AG20443 (cell line): ENCODE measurements at regions not wholly inside any gene's neighbourhood (a gene's known extent, or its start where the extent isn't known, plus 50 kb on each side); places are given as distances from the start of the nearest gene placed in this dataset.
A peak's percentile ranks its signal among the peaks of the same experiment; 100 is the strongest.

ENCODE experiments used
- DNase-seq: peaks from one replicate; pipeline ENCODE4 v3.0.0; 2012; ENCODE audit warnings: low spot score, mixed read lengths

DNA sequence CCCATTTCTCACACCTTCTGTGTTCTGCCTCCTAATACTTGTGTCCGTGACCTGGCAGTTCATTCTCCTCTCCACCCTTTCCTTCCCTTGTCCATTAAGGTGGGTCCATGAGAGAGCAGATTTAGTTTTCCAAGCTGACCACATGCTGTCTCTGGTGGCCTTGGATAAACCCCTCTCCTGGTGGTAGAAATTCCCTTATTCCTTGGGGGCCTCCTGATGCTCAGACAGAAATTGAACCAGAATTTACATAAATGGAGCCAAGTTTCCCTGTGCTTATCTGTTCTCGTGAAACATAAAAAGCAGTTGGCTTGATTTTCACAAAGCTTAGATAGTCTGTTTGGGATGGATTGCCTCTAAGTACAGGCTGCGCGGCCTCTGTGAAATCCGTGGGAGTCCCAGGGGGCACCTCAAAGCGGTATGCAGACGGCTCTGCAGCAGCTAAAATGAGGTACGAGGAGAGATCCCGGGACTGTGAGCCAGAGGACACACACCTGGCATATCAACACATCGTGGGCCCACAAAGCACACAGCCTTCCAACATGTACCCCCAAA, 101.0 kb upstream of the NMNAT3 start:
- DNase-seq: no peak

DNA sequence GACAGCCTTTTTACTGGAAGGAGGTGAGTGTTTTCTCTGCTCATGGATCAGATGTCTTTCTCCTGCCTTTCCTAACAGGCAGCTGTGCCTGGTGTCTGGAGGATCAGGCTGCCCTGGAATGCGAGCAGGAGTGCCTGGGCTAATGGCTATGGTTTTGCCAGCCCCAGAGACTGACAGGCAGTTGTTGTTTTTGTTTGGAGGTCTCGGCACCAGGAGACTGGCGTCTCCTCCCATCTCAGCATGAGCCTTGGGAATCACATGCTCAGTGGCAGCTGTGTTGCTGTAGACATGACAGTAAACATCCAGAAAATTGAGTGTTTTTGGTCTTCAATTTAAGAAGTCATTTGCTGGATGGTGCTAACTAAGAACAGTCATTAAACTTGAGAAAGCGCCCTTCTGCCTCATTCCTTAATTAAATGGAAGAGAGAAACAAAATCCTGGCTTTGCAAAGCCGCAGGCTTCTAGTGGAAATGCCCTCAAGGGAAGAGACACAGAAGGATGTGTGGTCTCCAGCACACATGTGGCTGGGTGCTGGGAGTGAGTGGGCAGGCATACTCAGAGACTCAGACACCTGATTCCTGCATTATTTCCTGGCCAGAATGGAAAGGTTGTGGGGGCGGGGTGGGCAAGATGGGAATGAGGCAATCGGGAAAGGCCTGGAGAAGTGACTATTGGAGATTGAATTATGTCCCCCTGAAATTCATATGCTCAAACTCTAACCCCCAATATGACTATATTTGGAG, 97.0 kb upstream of the NMNAT3 start:
- peak; percentile 17 for DNase-seq

DNA sequence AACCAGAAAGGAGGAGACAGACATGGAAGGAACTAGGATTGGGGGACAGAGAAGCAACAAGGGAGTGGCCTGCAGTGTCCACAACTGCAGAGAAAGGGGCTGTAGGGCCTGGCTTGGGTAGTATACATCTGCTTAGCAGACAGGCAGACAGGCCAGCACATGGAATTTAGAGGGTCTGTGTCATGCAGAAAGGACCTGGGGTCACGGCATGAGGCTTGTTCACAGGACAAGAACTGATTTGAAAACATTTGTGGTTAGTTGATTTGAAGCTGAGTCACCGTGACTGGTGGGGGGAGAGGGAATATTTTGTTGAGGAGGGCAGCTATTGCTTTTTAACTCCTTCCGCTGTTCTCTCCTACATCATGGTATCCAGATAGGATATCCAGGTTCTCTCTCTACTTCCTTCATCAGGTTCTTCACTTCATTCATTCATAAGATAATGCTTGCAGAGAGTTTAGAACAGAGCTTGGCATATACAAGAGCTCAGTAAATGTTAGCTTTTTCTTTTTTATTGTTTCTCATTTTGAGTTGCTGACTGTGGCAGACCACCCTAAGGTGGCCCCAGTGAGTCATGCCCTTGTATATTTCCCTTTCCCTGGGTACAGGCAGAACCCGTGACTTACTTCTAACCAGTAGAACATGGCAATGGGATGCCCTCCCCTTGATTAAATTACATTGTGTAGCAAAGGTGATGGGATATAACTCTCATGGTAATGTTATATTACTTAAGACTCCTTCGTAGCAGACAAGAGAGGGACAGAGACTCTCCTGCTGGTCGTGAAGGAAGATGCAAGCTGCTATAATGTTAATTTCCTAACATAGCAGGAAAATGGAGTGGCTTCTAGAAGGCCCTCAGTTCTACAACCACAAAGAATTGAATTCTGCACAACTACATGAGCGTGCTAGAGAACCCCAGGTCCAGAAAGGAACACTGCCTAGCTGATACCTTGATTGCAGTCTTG, 95.0 kb upstream of the NMNAT3 start:
- peak; percentile 52 for DNase-seq

- no peak for DNase-seq
These were observed 93.6 kb upstream of the NMNAT3 start for GRCh38 chr3:139771331-139771730.

DNA sequence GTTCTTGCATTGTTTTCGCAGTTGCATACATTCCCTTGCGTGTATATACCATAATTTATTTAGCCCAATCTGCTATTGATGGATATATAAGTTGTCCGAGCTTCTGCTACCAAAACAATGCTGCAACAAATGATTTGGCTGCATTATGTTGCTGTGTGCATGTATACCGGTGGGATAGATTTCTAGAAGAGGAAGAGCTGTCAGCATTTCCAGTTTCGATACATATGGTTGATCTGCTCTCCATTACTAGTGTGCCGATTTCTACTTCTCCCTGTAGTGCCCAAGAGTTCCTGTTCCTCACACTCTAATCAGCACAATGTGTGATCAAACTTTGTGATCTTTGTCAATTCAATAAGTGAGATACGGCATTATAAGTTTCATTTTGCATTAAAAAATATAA, 92.8 kb upstream of the NMNAT3 start:
- no peak for DNase-seq

- DNase-seq: no peak
These were observed 92.0 kb upstream of the NMNAT3 start for GRCh38 chr3:139769796-139770195.

DNA sequence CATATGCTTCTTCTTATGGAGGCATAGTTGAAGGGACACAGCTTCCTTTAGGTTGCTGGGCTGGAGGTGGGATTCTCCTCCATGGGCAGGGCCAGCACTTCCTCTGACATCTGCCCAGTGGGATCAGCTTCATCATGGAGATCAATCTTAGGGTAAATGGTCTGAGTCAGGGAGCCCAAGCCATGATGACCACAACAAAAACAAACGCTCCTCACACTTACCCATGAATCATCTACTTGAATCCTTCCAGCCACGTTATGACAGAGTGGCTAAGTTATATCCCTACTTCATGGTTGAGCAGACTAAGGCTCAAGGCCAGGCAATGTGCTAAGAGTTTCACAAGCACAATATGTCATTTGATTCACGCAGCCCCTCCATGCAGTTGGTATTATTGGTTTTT, 87.2 kb upstream of the NMNAT3 start:
- peak; percentile 65 for DNase-seq

DNA sequence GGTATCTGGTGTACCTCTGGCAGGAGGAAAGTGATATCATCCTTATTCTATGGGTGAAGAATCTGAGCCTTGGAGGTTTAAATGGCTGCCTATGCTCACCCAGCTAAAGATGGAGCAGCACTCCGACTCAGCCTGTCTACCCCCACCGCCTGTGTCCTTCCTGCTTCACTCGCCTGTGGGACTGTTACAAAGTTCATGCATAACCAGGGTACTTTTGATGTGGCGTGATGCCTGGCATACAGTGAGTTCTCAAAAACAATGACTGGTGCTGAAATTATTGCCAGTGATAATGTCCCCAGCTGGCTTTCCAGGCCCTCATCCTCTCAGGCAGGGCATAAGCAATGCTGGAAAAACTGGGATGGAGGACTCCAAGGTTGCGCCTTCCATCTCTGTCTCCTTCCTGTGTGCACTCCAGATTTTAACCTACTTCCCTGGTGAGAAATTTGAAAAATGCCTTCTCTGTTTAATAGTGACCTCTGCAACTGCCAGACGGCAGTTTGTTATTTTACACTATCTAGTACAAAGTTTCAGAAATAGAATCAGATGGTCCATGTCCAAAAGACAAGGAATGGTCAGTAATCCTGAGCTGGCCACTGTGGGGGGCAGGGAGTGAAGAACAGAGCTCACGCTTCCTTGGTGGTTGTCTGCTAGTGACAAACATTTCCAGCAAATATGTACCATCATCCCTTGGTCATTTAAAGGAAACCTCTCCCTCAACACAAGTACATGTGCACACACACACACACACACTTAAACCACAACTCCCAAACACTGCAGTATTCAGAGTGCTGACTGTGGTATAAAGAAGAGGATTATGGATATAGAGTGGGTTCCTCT, 86.5 kb upstream of the NMNAT3 start:
- DNase-seq: no peak

GRCh38 chr3:139762302-139762701, 84.5 kb upstream of the NMNAT3 start:
- no peak for DNase-seq

- DNase-seq: no peak
These were observed 81.7 kb upstream of the NMNAT3 start for GRCh38 chr3:139759470-139759869.

DNA sequence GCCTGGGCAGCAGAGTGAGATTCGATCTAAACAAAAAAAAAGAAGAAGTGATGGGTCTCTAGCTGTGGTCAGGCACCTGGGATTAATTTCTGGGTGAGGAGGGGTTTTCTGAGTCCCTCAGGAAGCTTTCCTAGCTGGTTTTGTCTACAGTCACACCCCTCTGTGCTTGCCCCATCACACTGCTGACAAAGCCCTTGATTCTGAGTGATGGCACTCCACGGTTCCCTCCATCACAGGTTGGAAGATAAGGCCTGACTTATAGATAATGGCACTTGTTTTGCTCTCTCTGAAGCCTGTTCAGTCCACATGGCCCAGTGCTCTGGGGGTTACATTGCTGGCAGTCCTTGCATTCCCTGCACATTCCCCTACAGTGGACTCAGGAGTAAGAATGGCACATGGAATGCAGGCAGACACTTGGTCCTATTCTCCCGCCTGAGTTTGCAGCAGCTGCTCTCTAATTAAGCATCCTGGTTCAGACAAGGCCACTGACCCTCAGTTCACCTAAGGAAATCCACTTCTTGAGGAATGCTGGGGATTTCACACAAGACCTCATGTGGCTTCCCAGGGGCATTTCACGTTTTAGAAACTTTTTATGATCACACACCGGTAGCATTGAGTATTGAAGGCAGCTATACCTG, 81.0 kb upstream of the NMNAT3 start:
- DNase-seq: peak; percentile 25

- DNase-seq: no peak
These were observed 79.8 kb upstream of the NMNAT3 start for GRCh38 chr3:139757448-139758030.

- DNase-seq: no peak
These were observed 78.8 kb upstream of the NMNAT3 start for GRCh38 chr3:139756529-139757103.

DNA sequence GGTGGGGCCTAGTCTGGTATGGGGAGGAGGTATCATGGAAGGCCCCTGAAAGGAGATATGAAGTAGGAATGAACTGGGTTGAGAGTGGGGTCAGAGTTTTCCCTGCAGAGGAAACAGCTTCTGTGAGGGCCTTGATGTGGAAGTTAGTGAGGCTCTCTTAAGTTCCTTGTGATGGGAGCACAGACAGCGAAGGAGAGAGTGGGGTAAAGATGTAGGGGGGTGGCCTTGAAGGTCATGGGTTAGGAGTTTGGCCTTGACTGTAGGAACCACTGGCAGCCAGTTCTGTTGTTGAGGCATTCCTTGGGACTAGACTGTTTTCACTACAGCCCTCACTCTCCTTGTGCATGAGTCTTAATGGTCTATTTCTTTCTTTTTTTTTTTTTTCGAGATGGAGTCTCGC, 77.8 kb upstream of the NMNAT3 start:
- DNase-seq: no peak

DNA sequence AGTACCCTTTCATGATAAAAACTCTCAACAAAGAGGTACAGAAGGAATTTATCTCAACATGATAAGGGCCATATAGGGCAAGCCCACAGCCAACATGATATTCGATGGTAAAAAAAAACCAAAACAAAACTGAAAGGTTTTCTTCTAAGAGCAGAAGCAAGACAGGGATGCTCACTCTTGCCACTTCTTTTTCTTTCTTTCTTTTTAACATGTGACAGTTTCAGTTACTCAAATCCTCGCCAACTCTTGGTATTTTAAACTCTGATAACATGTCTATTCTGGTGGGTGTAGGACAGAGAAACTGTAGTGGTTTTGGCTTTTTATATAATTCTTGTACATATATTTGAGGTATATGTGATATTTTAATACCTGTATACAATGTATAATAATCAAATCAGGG, 74.0 kb upstream of the NMNAT3 start:
- DNase-seq: no peak

DNA sequence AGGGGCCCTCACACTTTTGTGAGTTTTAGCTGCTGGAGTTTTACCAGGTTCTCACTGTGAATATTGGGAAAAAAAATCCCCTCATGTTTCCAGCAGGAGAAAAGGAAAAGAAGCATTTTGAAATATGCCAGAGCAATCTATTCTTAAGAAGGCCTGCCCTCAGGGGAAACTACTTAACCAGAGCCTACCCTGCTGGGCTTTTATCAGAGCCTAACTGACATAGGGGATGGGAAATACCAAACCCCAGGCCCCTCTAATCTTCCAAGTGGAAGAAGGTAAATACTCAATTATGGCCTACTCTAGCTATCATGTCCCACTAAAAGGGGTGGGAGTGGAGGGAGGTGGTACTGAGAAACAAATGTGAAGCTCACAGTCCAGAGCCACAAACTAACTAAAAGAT, 68.7 kb upstream of the NMNAT3 start:
- no peak for DNase-seq

GRCh38 chr3:139745831-139746230, 68.1 kb upstream of the NMNAT3 start:
- DNase-seq: peak; percentile 48

GRCh38 chr3:139738697-139739096, 60.9 kb upstream of the NMNAT3 start:
- no peak for DNase-seq

GRCh38 chr3:139737682-139738361, 60.0 kb upstream of the NMNAT3 start:
- no peak for DNase-seq

DNA sequence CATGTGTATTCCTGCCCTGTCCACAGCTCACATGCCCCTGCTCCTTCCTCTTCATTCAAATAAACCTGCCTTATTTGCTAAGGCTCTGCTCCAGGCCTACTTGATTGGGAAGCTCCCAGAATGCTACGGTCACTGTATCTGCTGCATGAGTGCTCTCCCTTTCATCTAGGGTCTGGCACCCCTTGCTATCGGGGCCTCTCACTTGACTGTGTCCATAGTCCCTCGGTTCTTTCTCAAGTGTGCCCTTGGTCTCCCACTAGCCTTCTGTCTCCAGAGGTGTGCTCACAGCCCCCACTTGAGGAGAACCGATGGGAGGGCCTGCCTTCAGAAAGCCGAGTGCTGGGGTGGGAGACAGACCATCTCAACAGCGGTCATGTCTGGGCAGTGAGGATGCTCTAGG, 57.4 kb upstream of the NMNAT3 start:
- no peak for DNase-seq
